ENCODE measurements at regions not wholly inside any gene's neighbourhood (a gene's known extent, or its start where the extent isn't known, plus 50 kb on each side); places are given as distances from the start of the nearest gene placed in this dataset.

DNA sequence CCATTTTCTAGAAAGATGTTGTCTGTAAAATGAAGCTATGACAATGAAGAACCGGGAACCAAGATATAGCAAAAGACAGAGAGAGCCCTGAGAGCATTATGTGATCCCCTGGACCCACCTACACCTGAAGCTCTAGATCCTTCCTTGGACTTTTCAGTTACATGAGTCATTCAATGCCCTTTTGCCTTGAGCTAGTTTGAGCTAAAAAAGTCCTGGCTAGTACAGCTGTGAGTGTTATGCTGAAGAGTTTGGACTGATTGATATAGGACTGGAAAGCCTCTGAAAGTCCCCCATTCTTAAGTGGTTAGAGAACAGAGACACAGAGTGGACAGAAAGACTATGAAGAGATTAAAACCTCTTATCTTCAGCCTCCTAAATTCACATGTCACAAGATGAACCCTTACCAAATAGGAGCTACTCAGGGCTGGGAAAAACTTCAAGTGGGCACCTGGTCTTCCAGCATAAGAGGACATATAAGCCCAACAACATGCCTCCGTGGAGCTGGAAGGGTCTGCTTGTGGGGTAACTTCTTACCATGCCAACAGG lies 386.8 kb upstream of the NFE2L3 start:
- DNase-seq, result no peak
- intact Hi-C loops (cut with DNase I), result no loop called here
- ATAC-seq, result no peak

DNA sequence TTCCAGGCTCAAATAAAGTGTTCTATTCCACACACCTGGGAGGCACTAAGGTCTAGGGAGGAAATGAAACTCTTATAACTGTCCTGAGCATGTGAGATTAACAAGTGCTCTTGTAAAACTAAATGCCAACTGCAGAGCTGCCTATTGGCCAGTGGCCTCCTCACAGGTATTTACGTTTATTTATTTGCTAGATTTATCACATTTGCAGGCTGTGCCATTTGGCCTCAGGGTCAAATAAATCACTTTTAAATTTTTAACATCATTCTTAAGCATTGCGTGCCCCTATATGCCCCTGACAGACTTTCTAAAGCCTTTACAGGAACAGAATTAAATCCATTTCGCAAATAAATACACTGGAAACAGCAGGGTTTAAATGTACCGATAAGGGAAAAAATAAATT lies 381.8 kb upstream of the NFE2L3 start:
- no peak for DNase-seq
- intact Hi-C loops (cut with DNase I), result no loop called here
- no peak for ATAC-seq

DNA sequence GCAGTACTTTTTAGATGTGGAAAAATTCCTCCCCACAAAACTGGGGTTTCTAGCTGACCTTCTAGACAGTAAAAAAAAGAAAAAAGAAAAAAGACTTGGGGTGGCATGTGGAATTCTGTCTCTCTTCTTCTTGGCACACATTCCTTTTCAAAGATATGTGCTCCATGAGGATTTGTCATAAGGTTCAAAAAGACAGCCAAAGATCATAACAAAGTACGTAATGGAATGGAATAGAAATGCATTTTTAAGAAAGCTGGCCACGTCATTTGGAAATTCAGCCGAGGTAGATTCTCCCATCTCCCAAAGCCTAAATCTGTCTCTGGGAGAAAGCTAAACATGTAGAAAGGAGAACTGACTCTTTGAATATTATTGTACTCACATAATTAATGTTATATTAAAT lies 381.3 kb upstream of the NFE2L3 start:
- intact Hi-C loops (cut with DNase I), result no loop called here
- ATAC-seq (peak in 1 of 2 donors; percentile 43), DNase-seq (no peak)

DNA sequence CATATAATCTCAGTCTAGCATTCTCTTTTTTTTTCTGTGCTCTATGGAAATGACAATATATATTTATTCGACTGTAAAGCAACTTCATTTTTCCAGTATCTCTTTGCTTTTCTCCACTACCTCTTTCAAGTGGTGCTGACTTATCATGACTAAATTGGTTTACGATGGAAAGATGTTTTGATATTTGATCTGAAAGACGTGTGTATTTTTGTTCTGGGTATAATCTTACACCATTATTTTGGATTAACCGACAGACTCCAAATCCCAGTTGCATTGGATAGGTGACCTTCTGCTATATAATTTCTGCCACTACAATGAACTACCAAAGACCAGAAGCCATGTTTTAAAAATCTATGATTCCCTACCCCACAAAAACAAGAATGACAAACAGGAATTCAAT lies 380.5 kb upstream of the NFE2L3 start:
- ATAC-seq, result no peak
- no peak for DNase-seq
- intact Hi-C loops (cut with DNase I), result no loop called here

DNA sequence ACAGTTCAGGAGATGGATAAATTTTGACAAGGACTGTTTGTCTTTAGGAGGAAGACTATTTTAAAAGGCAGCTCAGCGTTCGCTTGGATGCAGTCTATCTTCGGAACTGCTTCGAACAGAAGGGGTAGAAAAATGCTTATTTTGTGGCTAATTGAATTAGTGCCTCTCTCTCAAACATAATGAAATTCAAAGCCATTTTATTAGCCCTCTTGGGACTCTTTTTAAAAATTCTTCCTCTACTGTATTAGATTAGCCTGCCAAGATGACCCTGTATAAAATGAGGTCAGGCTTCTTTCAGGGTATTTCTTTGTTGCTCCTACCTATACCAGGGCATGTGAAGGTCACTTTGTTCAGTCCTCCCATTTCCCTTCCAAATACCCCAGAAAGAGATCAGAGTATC lies 379.2 kb upstream of the NFE2L3 start:
- ATAC-seq, result no peak
- DNase-seq, result no peak
- intact Hi-C loops (cut with DNase I), result no loop called here

DNA sequence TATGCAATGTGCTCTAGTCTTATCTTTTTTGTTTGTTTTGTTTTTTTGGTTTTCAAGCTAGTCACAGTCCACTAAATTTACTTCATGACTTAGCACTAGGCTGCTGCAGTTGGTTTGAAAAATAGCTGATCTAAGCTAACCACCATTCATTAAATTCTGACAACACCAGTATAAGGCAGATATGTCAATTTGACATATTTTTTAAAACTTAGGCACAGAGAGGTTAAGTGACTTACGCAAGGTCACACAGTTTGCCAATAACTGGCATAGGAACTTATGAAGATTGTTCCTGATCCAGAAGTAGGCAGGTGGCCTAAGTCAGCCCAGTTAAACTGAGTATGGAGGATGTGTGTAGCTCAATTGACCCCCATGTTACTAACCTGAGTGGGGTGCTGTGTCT lies 377.3 kb upstream of the NFE2L3 start:
- ATAC-seq (no peak), DNase-seq (no peak)
- intact Hi-C loops (cut with DNase I), result no loop called here

DNA sequence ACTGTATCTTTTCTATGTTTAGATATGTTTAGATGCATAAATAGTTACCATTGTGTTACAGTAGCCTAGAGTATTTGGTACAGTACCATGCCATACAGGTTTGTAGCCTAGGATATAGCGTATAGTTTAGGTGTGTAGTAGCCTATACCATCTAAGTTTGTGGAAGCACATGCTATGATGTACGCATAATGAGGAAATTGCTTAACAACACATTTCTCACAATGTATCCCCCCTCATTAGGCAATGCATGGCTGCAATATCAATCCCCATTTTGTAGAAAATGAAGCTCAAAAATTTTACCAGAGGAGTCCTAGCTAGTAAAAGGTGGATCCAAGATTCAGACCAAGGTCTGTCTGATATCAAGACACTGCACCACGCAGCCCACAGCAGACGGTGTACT lies 376.4 kb upstream of the NFE2L3 start:
- ATAC-seq (no peak), DNase-seq (no peak)
- intact Hi-C loops (cut with DNase I), result no loop called here

DNA sequence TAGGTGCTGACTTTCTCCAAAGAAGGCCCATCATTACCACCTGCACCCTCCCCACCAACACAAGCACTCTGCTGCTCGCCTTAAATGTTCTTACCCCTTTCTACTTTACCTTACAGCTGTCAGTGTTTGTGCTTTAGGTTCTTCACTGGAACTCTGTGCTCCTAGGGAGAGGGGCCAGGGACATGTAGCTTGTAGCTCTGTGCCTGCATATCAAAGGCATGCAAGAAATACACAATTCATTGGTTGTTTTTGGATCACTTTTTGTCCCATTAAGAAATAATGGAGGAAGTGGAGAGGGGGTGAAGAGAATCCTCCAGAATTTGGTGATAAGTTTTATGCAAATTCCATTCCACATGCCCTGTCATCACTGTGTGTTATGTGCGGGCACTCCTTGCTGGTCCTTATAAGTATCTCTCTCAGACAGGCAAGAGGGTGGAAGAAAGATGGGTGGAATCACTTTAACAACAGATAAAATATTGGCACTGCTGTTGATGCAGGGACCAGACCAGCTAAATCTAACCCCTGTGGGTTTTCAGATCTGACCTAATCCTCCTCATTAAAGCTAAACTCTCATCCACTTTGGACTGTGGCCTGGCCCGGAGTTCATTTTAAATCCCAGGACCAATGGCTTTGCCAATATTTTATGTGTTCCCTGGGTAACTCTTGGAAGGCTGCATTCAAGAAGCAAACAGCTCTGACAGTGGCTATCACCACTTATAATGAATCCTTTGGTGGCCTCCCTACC lies 375.8 kb upstream of the NFE2L3 start:
- ATAC-seq, result peak; percentile 82 to 89
- peak; percentile 38 for DNase-seq
- intact Hi-C loops (cut with DNase I), result no loop called here

DNA sequence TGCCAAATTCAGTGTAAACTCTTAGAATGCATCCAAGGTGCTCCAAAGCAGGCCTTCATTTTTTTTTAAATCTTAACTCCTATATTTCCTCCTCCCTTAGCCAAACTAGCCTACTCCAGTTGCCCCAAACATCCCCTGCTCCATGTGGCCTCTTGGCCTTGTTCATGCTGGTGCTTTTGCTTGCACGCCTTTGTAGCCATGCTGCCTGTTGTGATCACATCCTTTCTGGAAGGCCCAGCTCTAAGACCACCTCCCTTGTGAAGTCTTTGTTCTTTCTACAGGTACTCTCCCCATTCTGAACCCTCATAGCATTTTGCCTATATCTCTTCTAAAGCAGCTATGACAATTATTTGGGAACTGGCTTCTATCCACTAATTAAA lies 375.3 kb upstream of the NFE2L3 start:
- intact Hi-C loops (cut with DNase I), result no loop called here

DNA sequence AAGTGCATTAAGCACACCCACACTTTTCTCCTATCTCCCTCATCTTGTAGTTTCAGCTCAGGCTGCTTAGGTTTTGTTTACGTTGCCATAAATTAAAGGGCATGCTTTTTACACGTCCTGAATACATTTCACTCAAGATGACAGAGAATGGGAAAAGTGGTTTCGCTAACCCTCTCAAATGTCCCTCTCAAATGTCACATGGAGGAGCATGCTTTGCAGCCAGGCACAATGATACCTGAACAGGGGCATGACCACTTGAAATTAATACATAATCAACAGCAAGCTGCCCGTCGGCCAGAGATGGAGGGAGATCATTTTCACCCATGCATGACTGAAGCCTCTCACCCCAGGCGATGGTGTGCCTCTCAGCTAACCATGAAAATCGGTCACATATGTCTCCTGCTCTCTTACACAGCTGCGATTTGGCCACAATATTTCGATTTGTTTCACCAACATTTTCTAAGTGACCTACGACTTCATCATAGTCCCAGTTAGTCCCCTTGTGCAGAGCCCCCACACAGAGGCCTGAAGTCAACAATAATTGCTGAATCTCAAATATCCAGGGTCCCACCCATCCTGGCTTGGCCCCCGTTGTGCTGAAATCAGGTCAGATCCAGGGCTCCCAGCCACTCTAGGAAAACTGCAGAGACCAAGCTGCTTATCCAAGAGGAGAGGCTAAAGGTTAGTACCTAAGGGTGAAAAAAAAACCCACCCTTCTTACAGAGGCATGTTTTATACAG lies 373.9 kb upstream of the NFE2L3 start:
- intact Hi-C loops (cut with DNase I), result no loop called here
- DNase-seq (no peak), ATAC-seq (no peak)

More for the DNA sequence above, 375.3 kb upstream of the NFE2L3 start:
- ATAC-seq (peak; percentile 6 to 32), DNase-seq (no peak)

DNA sequence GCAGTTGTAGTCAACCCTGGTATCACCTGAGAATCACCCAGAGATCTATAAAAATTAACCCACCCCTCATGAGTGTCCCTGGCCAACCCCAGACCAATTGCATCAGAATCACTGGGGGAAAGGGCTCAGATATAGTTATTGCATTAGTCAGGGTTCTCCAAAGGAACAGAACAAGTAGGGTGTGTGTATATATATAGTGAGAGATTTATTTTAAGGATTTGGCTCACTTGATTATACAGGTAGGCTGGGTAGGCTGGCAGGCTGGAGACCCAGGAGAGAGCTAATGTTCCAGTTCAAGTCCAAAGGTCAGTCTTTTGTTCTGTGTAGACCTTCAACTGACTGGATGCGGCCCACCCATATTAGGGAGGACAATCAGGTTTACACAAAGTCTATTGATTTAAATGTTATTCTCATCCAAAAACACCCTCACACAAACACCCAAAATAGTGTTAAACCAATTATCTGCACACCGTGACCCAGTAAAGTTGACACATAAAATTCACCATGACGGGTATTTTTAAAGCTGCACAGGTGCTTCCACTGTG lies 372.9 kb upstream of the NFE2L3 start:
- intact Hi-C loops (cut with DNase I), result no loop called here
- DNase-seq (no peak), ATAC-seq (no peak)

DNA sequence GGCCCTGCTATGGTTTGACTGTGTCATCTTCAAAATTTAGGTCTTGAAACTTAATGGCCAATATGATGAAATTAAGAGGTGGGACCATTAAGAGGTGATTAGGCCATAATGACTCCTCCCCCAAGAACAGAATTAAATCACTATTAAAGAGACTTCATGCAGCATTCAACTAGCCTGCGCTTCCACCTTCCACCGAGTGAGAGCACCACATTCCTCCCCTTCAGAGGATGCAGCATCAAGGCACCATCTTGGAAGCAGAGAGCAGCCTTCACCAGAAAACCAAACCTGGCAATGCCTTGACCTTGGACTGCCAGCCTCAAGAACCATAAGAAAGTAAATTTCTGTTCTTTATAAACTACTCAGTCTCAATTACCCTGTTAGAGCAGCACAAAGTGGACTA lies 371.1 kb upstream of the NFE2L3 start:
- intact Hi-C loops (cut with DNase I), result no loop called here
- no peak for ATAC-seq

DNA sequence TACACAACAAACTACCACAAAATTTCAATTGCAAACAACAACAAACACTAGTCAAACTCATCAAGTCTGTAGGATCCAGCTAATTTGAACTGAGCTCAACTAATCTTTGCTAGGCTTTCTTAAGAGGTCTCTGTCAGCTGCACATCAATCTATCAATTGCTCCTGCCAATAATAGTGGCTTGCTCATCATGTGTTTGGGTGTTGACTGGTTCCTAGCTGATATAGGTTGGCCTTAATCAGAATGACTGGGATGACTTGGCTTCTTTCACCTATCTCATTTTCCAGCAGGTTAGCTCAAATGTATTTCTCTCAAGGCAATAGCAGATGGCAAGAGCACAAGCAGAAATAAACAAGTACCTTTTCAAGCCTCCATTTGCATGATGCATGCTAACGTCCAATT lies 370.3 kb upstream of the NFE2L3 start:
- no peak for DNase-seq
- intact Hi-C loops (cut with DNase I), result no loop called here
- ATAC-seq, result no peak

More for the DNA sequence above, 371.1 kb upstream of the NFE2L3 start:
- no peak for DNase-seq

DNA sequence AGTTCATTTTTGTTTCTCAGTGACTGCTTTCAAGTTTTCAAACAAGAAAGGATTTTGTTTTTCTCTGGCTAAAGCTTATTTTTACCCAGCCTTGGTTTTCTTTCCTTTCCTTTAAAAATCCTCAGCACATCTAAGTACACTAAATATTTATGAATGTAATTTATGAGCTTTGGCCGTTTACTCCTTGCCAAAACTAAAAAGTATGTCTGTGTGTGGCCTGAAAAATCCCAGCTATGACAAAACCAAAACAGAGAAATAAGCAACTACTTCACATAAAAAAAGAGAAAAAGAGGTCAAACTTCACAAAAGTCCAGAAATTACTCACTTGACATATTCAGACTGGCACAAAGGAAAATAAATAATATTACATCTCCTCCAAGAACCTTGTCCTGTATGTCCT lies 365.1 kb upstream of the NFE2L3 start:
- intact Hi-C loops (cut with DNase I), result no loop called here
- no peak for DNase-seq
- no peak for ATAC-seq

DNA sequence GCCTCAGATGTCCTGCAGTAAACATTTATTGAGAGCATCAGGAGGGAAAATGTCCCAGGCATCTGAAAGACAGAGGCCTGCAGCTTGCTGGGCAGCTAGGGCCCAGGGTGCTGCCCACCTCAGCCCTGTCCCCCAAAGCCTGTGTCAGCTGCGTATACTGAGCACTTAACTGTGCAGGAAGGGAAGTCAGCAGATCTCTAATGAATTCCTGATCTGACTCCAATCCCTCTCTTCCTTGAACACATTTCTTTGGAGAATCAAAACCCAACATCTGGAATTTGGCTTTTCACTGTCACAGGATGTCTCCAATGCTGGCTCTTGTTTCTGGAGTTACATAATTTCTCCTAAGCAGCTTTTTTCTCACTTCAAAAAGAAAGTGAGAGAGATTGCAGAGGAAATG lies 364.7 kb upstream of the NFE2L3 start:
- DNase-seq (no peak), ATAC-seq (peak; percentile 34 to 38)
- intact Hi-C loops (cut with DNase I), result no loop called here

DNA sequence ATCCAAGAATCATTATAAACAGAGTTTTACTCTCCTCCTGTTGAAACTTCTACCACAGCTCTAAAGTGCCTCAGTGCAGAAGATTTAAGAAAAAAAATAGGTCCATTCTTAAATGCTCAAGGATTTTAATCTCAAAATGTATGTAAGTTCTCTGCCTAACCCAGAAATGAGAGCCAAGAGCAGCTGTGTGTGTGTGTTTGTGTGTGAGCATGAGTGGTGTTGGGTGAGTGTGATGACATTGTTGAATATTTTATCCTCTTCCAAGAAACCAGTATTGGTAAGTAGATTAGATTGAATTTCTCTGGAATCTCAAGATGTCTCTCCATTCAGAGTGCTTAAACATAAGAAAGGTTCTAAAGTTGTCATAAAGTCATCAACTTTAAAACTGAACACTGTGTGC lies 363.6 kb upstream of the NFE2L3 start:
- DNase-seq, result no peak
- no peak for ATAC-seq
- intact Hi-C loops (cut with DNase I), result no loop called here

DNA sequence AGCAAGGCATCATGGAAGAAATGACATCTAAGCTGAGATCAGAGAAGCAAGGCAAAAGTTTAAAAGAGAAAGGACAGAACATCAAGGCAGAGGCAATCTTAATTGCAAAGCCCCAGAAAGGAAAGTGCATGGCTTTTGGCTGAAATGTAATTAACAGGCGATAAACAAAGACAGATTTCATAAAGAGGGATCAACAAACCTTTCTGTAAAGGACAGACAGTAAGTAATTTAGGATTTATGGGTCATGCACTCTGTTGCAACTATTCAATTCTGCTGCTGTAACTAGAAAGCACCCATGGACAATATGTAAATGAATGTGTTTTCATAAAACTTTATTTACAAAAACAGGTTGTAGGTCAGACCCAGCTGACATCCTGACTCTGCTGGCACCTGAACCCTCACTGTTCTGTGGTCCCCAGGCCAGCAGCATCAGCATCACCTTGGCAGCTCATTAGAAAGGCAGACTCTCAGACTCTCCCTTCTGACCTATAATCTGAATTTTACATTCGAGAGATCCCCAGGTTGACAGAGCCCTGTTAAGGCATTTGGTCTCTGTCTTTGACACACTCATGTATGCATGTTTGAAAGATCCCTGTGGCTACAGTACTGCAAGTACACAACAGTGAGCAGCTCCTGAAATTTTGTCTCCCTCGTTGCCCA lies 362.9 kb upstream of the NFE2L3 start:
- DNase-seq (no peak), ATAC-seq (no peak)
- intact Hi-C loops (cut with DNase I), result no loop called here

DNA sequence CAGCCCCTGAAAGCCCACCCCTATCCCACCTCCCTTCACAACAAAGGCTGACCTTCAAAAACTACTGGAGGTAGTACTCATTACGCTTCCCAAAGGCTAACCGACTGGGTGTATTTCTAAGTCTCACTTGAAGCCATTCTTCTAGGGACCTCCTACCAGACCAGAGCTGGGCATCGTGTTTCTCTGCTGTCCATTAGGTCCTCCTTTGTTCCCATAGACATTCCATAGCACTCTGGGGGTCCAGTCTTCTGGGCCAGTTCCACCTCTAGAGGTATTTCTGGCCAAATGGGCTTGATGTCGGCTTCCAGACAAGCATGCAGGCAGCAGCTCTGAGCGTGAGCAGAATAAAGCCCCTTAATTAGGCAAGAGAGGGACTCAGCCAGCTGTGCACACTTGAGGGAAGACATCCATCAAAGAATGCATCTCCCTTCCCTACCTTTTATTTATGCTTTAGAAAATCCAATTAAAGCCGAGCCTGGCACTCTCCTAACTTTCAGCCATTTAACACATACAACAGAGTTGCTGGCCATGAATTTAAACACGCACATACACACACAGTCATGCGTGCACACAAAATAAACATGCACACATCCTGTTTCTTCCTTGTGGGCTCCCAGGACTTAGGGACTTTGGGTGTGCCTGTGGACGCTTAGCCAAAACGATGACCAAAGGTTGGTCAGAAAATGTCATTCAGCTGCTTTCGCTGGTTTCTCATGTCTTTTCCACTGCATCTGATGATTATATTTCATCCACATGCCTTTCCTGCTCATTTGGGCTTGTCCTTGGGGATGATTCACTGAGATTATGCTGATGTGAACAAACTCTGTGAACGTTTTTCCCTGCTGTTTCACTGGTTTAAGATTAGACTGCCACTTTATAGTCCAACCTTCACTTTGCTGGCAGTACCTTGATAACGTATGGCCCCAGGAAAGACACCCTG lies 362.0 kb upstream of the NFE2L3 start:
- no peak for DNase-seq
- ATAC-seq, result no peak
- intact Hi-C loops (cut with DNase I), result no loop called here

DNA sequence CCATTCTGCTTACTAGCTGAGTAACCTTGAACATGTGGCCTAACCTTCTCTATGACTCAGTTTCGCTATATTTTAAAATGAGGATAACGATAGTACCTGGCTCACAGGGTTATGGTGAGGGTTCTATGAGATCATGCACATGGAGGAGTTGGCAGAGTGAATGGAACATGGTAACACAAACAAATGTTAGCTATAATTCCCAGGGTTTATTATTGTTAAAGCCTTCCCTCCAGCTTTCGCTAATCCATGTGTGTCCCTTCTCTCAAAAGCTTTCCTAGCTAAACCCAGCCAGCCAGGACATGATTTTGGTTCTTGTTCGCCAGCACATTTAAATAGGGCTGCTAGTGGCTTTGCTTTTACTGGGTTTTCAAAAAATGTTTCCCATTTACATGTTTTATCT lies 361.0 kb upstream of the NFE2L3 start:
- DNase-seq, result no peak
- intact Hi-C loops (cut with DNase I), result no loop called here
- no peak for ATAC-seq

All from left cardiac atrium (tissue), 4 donors.